ENCODE measurements at regions not wholly inside any gene's neighbourhood (a gene's known extent, or its start where the extent isn't known, plus 50 kb on each side); places are given as distances from the start of the nearest gene placed in this dataset.

- no peak for DNase-seq (ENCODE audit: low spot score)
Measured at GRCh38 chr15:70347321-70348225, 249.9 kb upstream of the TLE3 start.

GRCh38 chr15:70345251-70346019, 247.7 kb upstream of the TLE3 start:
- no peak for DNase-seq (ENCODE audit: low spot score)

GRCh38 chr15:70344666-70345065, 246.9 kb upstream of the TLE3 start:
- DNase-seq (ENCODE audit: low spot score): no peak

- DNase-seq (ENCODE audit: low spot score): no peak
Measured at GRCh38 chr15:70343961-70344621, 246.4 kb upstream of the TLE3 start.

GRCh38 chr15:70342554-70343548, 245.1 kb upstream of the TLE3 start:
- no peak for DNase-seq (ENCODE audit: low spot score)

GRCh38 chr15:70342141-70342540, 244.4 kb upstream of the TLE3 start:
- no peak for DNase-seq (ENCODE audit: low spot score)

- DNase-seq (ENCODE audit: low spot score): no peak
Measured at GRCh38 chr15:70341566-70341965, 243.8 kb upstream of the TLE3 start.

GRCh38 chr15:70340494-70340870, 242.8 kb upstream of the TLE3 start:
- DNase-seq (ENCODE audit: low spot score): no peak

GRCh38 chr15:70339571-70340493, 242.1 kb upstream of the TLE3 start:
- DNase-seq (ENCODE audit: low spot score): peak; percentile 46

GRCh38 chr15:70337277-70338186, 239.8 kb upstream of the TLE3 start:
- no peak for DNase-seq (ENCODE audit: low spot score)

- DNase-seq (ENCODE audit: low spot score): no peak
Measured at GRCh38 chr15:70336425-70337009, 238.8 kb upstream of the TLE3 start.

GRCh38 chr15:70334286-70334685, 236.6 kb upstream of the TLE3 start:
- DNase-seq (ENCODE audit: low spot score): no peak

GRCh38 chr15:70329179-70329578, 231.5 kb upstream of the TLE3 start:
- no peak for DNase-seq (ENCODE audit: low spot score)

- DNase-seq (ENCODE audit: low spot score): no peak
Measured at GRCh38 chr15:70328679-70329115, 231.0 kb upstream of the TLE3 start.

GRCh38 chr15:70327856-70328678, 230.3 kb upstream of the TLE3 start:
- peak; percentile 41 for DNase-seq (ENCODE audit: low spot score)

- no peak for DNase-seq (ENCODE audit: low spot score)
Measured at GRCh38 chr15:70327328-70327855, 229.7 kb upstream of the TLE3 start.
